ENCODE measurements at regions not wholly inside any gene's neighbourhood (a gene's known extent, or its start where the extent isn't known, plus 50 kb on each side); places are given as distances from the start of the nearest gene placed in this dataset.

GRCh38 chr6:130761286-130761685 lies 65.9 kb upstream of the SMLR1 start:
- DNase-seq (ENCODE audit: low read depth, low spot score) = no peak

DNA sequence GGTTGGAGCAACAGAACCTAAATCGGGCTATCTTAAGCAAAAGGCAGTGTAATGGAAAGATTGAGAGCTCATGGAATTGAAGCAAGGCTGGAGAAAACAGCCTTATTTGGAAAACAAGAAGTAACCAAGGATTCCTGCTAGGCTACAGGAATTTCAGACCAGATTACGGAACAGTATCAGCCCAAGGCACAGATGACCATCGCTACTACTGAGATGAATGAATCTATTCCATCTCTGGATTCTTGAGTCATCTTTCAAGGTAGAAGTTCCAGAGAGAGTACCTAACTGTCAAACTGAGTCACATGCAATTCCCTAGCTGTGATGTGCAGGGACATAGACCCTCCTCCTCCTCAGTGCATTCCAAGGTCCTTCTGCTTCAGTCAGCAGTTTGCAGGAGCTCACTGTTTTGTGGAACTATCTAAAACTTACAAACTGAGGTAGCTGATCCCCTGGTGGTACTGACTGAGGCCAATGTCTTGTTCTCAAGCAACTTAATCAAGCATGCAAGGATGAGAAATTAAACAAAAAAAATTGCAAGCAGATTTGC lies 62.0 kb upstream of the SMLR1 start:
- DNase-seq (ENCODE audit: low read depth, low spot score) = no peak

GRCh38 chr6:130766239-130767144 lies 60.7 kb upstream of the SMLR1 start:
- no peak for DNase-seq (ENCODE audit: low read depth, low spot score)

DNA sequence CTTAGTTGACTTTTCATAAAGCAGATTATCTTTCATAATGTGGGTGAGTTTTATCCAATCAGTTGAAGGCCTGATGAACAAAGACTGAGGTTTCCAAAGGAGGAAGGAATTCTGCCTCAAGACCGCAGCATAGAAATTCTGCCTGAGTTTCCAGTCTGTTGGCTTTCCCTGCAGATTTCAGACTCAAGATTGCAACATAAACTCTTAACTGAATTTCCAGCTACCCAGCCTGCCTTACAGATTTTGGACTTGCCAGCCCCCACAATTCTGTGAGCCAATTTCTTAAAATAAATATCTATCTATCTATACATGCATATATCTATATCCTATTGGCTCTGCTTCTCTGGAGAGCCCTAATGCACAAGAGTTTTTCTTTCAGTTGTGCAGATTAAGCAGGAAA lies 57.3 kb upstream of the SMLR1 start:
- DNase-seq (ENCODE audit: low read depth, low spot score) = peak; percentile 30

GRCh38 chr6:130771741-130772140 lies 55.5 kb upstream of the SMLR1 start:
- DNase-seq (ENCODE audit: low read depth, low spot score) = no peak

GRCh38 chr6:130773860-130774259 lies 53.3 kb upstream of the SMLR1 start:
- no peak for DNase-seq (ENCODE audit: low read depth, low spot score)

- no peak for DNase-seq (ENCODE audit: low read depth, low spot score)
Observed at GRCh38 chr6:130775411-130776012, 51.7 kb upstream of the SMLR1 start.

DNA sequence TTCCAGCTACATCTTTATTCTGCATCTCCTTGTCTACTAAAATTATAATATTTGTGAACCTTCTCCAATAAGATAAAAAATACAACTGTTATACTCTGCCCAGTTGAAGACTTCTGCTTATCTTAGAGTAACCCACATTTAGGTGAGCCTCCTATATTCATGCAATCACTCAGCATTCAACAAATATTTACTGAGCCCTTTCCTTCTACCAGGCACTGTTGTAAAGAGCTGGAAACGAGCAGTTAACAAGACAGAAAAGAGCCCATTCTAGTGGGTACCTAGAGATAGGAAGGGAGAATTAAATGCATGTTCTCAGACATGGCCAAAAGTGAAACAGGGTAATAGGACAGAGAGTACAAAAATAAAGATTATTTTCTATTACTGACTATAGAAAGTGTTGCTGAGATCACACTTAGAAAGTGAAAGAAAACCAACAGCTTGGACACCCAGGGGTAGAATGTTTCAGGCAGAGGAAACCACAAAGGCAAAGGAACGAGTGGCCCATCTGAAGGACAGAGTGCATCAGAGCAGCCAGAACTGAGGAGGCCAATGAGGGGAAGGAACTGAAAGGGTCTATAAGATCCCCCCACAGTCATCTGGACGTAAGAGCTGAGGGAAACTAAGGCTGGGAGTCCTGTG lies 50.8 kb upstream of the SMLR1 start:
- no peak for DNase-seq (ENCODE audit: low read depth, low spot score)

Measured in astrocyte of the hippocampus (primary cell).